ENCODE measurements at regions not wholly inside any gene's neighbourhood (a gene's known extent, or its start where the extent isn't known, plus 50 kb on each side); places are given as distances from the start of the nearest gene placed in this dataset.

- TF ChIP-seq SPI1 (IDR thresholded peaks at IDR 0.05; ENCODE audit: borderline replicate concordance, low read depth) = no peak
- no peak for TF ChIP-seq REST (IDR thresholded peaks at IDR 0.05; ENCODE audit: insufficient replicate concordance, low read depth)
- no peak for TF ChIP-seq CTCF (IDR thresholded peaks at IDR 0.05; ENCODE audit: insufficient read depth, low read length)
- TF ChIP-seq POLR2AphosphoS5 (IDR thresholded peaks at IDR 0.05; ENCODE audit: low read depth) = no peak
- TF ChIP-seq GABPA (IDR thresholded peaks at IDR 0.05; ENCODE audit: low read depth) = no peak
- Histone ChIP-seq H3K27me3 (ENCODE audit: insufficient read depth, poor library complexity, severe bottlenecking) (no peaks in the 10 kb centered on the region), H3K27ac (replicated peaks) (no peak overlapping the region), H3K4me3 (replicated peaks; ENCODE audit: insufficient read depth, low read length) (no peak overlapping the region)
- DNase-seq (ENCODE audit: low read depth in 1 of 2, low spot score in 1 of 2) = no peak
Measured at GRCh38 chr20:60064554-60065196, 106.5 kb downstream of the CDH26 start.

GRCh38 chr20:60065741-60066437, 107.7 kb downstream of the CDH26 start:
- no peak for TF ChIP-seq SPI1 (IDR thresholded peaks at IDR 0.05; ENCODE audit: borderline replicate concordance, low read depth)
- no peak for TF ChIP-seq CTCF (IDR thresholded peaks at IDR 0.05; ENCODE audit: insufficient read depth, low read length)
- TF ChIP-seq REST (IDR thresholded peaks at IDR 0.05; ENCODE audit: insufficient replicate concordance, low read depth) = no peak
- no peak for TF ChIP-seq GABPA (IDR thresholded peaks at IDR 0.05; ENCODE audit: low read depth)
- DNase-seq (ENCODE audit: low read depth in 1 of 2, low spot score in 1 of 2) = no peak
- Histone ChIP-seq H3K27me3 (ENCODE audit: insufficient read depth, poor library complexity, severe bottlenecking) (no peaks in the 10 kb centered on the region), H3K27ac (replicated peaks) (no peak overlapping the region), H3K4me3 (replicated peaks; ENCODE audit: insufficient read depth, low read length) (no peak overlapping the region)

- TF ChIP-seq POLR2AphosphoS5 (IDR thresholded peaks at IDR 0.05; ENCODE audit: low read depth) (no peak), GABPA (IDR thresholded peaks at IDR 0.05; ENCODE audit: low read depth) (no peak)
- Histone ChIP-seq H3K27me3 (ENCODE audit: insufficient read depth, poor library complexity, severe bottlenecking) (no peaks in the 10 kb centered on the region), H3K27ac (replicated peaks) (no peak overlapping the region), H3K4me3 (replicated peaks; ENCODE audit: insufficient read depth, low read length) (no peak overlapping the region)
- DNase-seq (ENCODE audit: low read depth in 1 of 2, low spot score in 1 of 2) = no peak
Measured at GRCh38 chr20:60066438-60066823, 108.2 kb downstream of the CDH26 start.

GRCh38 chr20:60068509-60068908, 110.3 kb downstream of the CDH26 start:
- Histone ChIP-seq H3K4me3 (replicated peaks; ENCODE audit: insufficient read depth, low read length) (no peak overlapping the region), H3K27ac (replicated peaks) (no peak overlapping the region)

More at GRCh38 chr20:60068509-60068908, 110.3 kb downstream of the CDH26 start:
- H3K27me3 ChIP-seq (ENCODE audit: insufficient read depth, poor library complexity, severe bottlenecking) = no peaks in the 10 kb centered on the region
- no peak for TF ChIP-seq CTCF (IDR thresholded peaks at IDR 0.05; ENCODE audit: insufficient read depth, low read length)
- no peak for TF ChIP-seq GABPA (IDR thresholded peaks at IDR 0.05; ENCODE audit: low read depth)
- TF ChIP-seq SPI1 (IDR thresholded peaks at IDR 0.05; ENCODE audit: borderline replicate concordance, low read depth) = no peak
- TF ChIP-seq REST (IDR thresholded peaks at IDR 0.05; ENCODE audit: insufficient replicate concordance, low read depth) = no peak
- TF ChIP-seq POLR2AphosphoS5 (IDR thresholded peaks at IDR 0.05; ENCODE audit: low read depth) = no peak
- DNase-seq (ENCODE audit: low read depth in 1 of 2, low spot score in 1 of 2) = no peak

Measured in HL-60 (cell line).